Activated T-cell treated with anti-CD3 and anti-CD28 coated beads, Interleukin-2, amount 50 U/mL, for 4 hours (primary cell): ENCODE measurements at regions not wholly inside any gene's neighbourhood (a gene's known extent, or its start where the extent isn't known, plus 50 kb on each side); places are given as distances from the start of the nearest gene placed in this dataset.

ENCODE experiments used
- ATAC-seq, 2 donors: fragments of 200-7000 bp; cut with Tn5 transposase; one replicate each; pipeline ENCODE4 v1.10.0; 2021
- DNase-seq: peaks from one replicate; pipeline ENCODE4 v3.0.0-alpha.2; 2020
- H3K27me3 Mint-ChIP-seq: one replicate; pipeline ENCODE4 v1.8.0; 2021; ENCODE audit warnings: low read depth, mixed read lengths
- H3K36me3 Mint-ChIP-seq: one replicate; pipeline ENCODE4 v1.8.0; 2022; ENCODE audit warnings: mixed read lengths; ENCODE audit not compliant: insufficient read depth
- H3K4me1 Mint-ChIP-seq: one replicate; pipeline ENCODE4 v1.8.0; 2021; ENCODE audit warnings: low read depth, mixed read lengths
- H3K4me3 Mint-ChIP-seq: one replicate; pipeline ENCODE4 v1.8.0; 2021; ENCODE audit warnings: mild to moderate bottlenecking, moderate library complexity, mixed read lengths
- H3K9me3 Mint-ChIP-seq: one replicate; pipeline ENCODE4 v1.8.0; 2021; ENCODE audit warnings: mixed read lengths

DNA sequence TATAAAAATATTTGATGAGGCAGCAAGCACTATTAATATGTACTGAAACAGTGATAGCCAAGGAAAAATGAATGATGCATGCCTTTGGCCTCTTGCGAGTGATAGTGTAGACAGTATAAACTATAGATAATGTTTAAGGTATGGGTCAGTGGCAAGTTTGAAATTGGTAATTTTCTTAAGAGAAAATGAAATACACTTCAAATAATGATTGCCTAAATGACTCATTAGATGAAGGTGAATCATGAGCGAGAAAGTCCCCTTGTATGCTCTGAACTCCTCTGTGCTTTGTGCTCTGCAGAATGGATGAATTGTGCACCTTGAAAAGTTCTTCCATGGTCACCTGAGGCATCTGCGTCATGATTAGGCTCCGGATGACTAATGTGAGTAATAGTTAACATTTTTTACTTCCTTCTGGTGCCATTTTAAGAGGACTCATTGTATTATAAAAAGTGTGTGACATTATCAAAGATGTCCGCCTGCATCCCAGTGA is 84.9 kb upstream of the RTL1 start:
- peak; percentile 18 to 52 for ATAC-seq
- H3K36me3 Mint-ChIP-seq, result no peaks in the 10 kb centered on the region
- H3K4me1 Mint-ChIP-seq, result no peaks in the 10 kb centered on the region
- DNase-seq, result no peak
- H3K4me3 Mint-ChIP-seq, result no peak overlapping the region
- H3K9me3 Mint-ChIP-seq, result no peaks in the 10 kb centered on the region
- H3K27me3 Mint-ChIP-seq, result peaks cover 11% of the 10 kb centered on the region

GRCh38 chr14:100988956-100989355 is 85.4 kb upstream of the RTL1 start:
- no peak for DNase-seq
- peaks cover 11% of the 10 kb centered on the region for H3K27me3 Mint-ChIP-seq
- no peaks in the 10 kb centered on the region for H3K36me3 Mint-ChIP-seq
- no peaks in the 10 kb centered on the region for H3K4me1 Mint-ChIP-seq
- no peaks in the 10 kb centered on the region for H3K9me3 Mint-ChIP-seq
- H3K4me3 Mint-ChIP-seq, result no peak overlapping the region
- no peak for ATAC-seq

GRCh38 chr14:100989924-100990323 is 86.4 kb upstream of the RTL1 start:
- no peaks in the 10 kb centered on the region for H3K4me1 Mint-ChIP-seq
- no peaks in the 10 kb centered on the region for H3K9me3 Mint-ChIP-seq
- H3K27me3 Mint-ChIP-seq, result peaks cover 16% of the 10 kb centered on the region
- no peak overlapping the region for H3K4me3 Mint-ChIP-seq
- no peaks in the 10 kb centered on the region for H3K36me3 Mint-ChIP-seq
- ATAC-seq, result no peak
- no peak for DNase-seq

- Mint-ChIP-seq H3K9me3 (no peaks in the 10 kb centered on the region), H3K36me3 (no peaks in the 10 kb centered on the region), H3K27me3 (peaks cover 27% of the 10 kb centered on the region), H3K4me1 (no peaks in the 10 kb centered on the region), H3K4me3 (no peak overlapping the region)
- ATAC-seq, result no peak
- DNase-seq, result no peak
These were observed 90.6 kb upstream of the RTL1 start for GRCh38 chr14:100994082-100994481.

DNA sequence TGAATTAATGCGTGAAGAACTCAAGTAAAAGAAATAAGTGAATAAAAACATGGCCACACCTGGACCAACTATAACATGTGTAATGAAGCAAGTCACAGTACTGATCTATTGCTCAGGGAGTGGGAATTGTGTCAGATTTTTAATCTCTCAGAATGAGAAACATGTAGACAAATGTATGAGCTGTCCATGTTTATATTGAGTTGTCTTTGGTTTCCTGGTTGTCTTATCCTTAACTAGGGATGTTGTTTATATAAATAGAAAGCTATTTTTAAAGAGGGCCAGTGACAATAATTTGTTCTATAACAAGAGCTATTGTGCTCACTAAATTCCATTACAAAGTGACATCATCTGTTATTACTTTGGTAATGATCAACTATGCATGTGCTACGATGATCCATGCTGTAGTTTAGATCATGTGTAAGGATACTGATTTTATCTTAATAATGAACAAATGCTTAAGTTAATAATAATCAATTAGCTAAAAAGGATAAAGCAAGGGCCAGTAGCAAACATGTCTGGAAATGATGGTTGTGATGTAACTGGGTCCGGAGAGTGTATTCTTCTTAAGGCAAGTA is 91.3 kb upstream of the RTL1 start:
- DNase-seq, result no peak
- H3K27me3 Mint-ChIP-seq, result peaks cover 27% of the 10 kb centered on the region
- no peak overlapping the region for H3K4me3 Mint-ChIP-seq
- ATAC-seq, result no peak
- H3K4me1 Mint-ChIP-seq, result no peaks in the 10 kb centered on the region
- H3K36me3 Mint-ChIP-seq, result no peaks in the 10 kb centered on the region
- H3K9me3 Mint-ChIP-seq, result no peaks in the 10 kb centered on the region

- peak in 1 of 2 donors; percentile 24 for ATAC-seq
- peaks cover 6% of the 10 kb centered on the region for H3K9me3 Mint-ChIP-seq
- peaks cover 34% of the 10 kb centered on the region for H3K27me3 Mint-ChIP-seq
- no peak for DNase-seq
- H3K4me3 Mint-ChIP-seq, result no peak overlapping the region
- no peaks in the 10 kb centered on the region for H3K36me3 Mint-ChIP-seq
- H3K4me1 Mint-ChIP-seq, result peaks cover under 1% of the 10 kb centered on the region
These were observed 97.3 kb upstream of the RTL1 start for GRCh38 chr14:101000711-101001250.

DNA sequence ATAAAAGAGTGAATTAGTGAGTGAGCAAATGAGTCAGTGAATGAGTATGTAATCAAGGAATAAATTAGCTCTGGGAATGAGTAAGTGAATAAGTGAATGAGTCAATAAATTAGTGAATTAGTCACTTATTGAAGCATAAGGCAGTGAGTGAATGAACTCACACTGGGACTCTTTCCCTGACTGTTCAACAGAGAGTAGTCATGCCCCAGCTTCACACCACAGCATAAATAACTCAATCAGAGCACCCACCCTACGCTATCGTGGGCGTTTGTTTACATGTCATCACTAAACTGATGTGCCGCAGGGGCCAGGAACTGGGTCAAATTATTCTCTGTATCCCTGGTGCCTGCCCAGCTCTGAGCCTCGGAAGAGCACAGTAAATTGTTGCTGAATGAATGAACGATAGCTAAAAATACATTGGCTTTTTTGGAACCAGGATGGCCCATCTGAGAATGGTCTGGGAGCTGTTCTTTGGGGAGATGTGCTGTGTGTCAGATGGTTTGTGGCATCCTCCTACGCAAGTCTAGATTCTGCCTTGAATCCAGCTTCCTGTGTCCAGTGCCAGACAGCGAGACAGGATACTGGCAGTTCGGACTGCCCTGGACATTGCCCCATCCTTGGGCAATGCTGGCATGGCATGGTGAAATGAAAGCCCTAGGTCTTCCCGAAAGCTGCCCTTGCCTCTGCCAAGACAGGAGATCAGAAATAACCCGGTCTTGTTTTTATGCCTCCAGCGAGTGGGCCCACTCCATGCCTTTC is 98.0 kb upstream of the RTL1 start:
- Mint-ChIP-seq H3K27me3 (peaks cover 31% of the 10 kb centered on the region), H3K4me1 (peaks cover 3% of the 10 kb centered on the region), H3K36me3 (no peaks in the 10 kb centered on the region), H3K4me3 (no peak overlapping the region), H3K9me3 (peaks cover 6% of the 10 kb centered on the region)
- ATAC-seq, result peak; percentile 73 to 86
- no peak for DNase-seq

DNA sequence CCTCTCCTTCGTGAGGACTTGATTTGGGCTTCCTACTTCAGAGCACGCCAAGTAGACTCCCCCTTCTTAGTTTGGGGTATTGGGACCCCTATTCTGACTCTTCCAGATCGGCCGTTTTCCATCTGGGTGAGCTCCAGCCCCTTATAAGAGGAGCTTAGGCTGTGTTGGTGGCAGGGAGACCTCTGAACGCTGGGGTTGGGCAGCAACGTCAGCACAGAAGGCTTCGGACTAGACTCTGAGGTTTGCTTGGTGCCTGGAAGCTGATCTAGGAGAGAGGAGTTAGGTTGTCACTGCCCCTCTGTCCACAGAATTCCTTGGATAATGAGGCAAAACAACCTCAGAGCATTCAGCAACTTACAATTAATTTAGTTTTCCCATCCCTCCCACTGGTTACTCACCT is 99.2 kb upstream of the RTL1 start:
- peaks cover 3% of the 10 kb centered on the region for H3K4me1 Mint-ChIP-seq
- peaks cover 31% of the 10 kb centered on the region for H3K27me3 Mint-ChIP-seq
- no peak for DNase-seq
- no peak overlapping the region for H3K4me3 Mint-ChIP-seq
- peaks cover 6% of the 10 kb centered on the region for H3K9me3 Mint-ChIP-seq
- no peak for ATAC-seq
- H3K36me3 Mint-ChIP-seq, result no peaks in the 10 kb centered on the region

DNA sequence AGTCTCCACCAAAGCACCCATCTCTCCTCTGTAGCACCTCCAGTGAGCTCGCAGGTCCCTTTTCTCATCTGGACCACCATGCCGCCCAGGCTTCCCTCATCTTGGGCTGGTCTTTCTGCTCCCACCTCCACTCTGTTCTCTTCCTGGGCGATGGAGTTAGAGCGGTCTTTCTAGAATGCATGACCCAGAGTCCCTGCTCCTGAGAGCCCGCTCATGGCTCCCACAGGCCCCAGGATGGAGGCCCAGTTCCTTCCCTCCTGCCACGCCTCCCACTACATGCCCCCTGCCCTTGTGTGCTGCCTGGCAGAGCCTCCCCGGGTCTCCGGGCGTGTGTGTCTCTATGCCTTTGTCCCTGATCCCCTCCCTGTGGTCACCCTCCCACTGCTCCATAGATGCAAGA is 100.7 kb upstream of the RTL1 start:
- H3K4me3 Mint-ChIP-seq, result no peak overlapping the region
- DNase-seq (no peak), ATAC-seq (no peak)
- peaks cover 3% of the 10 kb centered on the region for H3K4me1 Mint-ChIP-seq
- H3K36me3 Mint-ChIP-seq, result no peaks in the 10 kb centered on the region
- peaks cover 6% of the 10 kb centered on the region for H3K9me3 Mint-ChIP-seq
- H3K27me3 Mint-ChIP-seq, result peaks cover 25% of the 10 kb centered on the region

GRCh38 chr14:101004954-101005353 is 101.4 kb upstream of the RTL1 start:
- Mint-ChIP-seq H3K4me1 (peaks cover 3% of the 10 kb centered on the region), H3K4me3 (no peak overlapping the region), H3K27me3 (peaks cover 25% of the 10 kb centered on the region), H3K36me3 (no peaks in the 10 kb centered on the region), H3K9me3 (peaks cover 6% of the 10 kb centered on the region)
- DNase-seq (no peak), ATAC-seq (no peak)

GRCh38 chr14:101005447-101005846 is 101.9 kb upstream of the RTL1 start:
- H3K4me1 Mint-ChIP-seq, result peaks cover 3% of the 10 kb centered on the region
- DNase-seq (no peak), ATAC-seq (no peak)
- H3K36me3 Mint-ChIP-seq, result no peaks in the 10 kb centered on the region
- no peak overlapping the region for H3K4me3 Mint-ChIP-seq
- H3K9me3 Mint-ChIP-seq, result peaks cover 6% of the 10 kb centered on the region
- H3K27me3 Mint-ChIP-seq, result peaks cover 22% of the 10 kb centered on the region

DNA sequence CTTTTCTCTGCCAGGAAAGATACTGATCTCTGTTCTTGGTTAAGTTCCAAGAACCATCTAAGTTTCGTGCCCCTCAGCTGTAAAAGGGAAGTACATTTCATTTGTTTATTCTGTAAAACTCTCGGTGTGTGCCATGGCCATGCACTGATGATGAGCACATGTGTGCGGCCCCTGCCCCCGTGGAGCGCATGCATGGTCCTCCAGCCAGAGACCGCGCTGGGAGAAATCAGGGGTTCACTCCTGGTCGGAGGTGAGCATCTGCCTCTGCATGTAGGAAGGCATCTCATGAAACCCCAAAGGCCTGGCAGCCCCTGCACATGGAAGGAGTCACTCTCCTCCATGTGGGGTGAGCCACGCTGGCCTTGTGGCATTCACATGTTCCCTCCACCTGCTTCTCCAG is 102.5 kb upstream of the RTL1 start:
- Mint-ChIP-seq H3K4me3 (no peak overlapping the region), H3K9me3 (peaks cover under 1% of the 10 kb centered on the region), H3K4me1 (peaks cover 3% of the 10 kb centered on the region), H3K27me3 (peaks cover 19% of the 10 kb centered on the region), H3K36me3 (no peaks in the 10 kb centered on the region)
- no peak for DNase-seq
- no peak for ATAC-seq

GRCh38 chr14:101007004-101007614 is 103.6 kb upstream of the RTL1 start:
- Mint-ChIP-seq H3K27me3 (peaks cover 19% of the 10 kb centered on the region), H3K4me3 (no peak overlapping the region), H3K9me3 (peaks cover 1% of the 10 kb centered on the region), H3K36me3 (no peaks in the 10 kb centered on the region), H3K4me1 (peaks cover 3% of the 10 kb centered on the region)
- ATAC-seq (no peak), DNase-seq (no peak)

- Mint-ChIP-seq H3K27me3 (peaks cover 20% of the 10 kb centered on the region), H3K36me3 (no peaks in the 10 kb centered on the region), H3K4me3 (no peak overlapping the region), H3K9me3 (peaks cover 6% of the 10 kb centered on the region), H3K4me1 (peaks cover 3% of the 10 kb centered on the region)
- DNase-seq, result no peak
- no peak for ATAC-seq
These were observed 104.2 kb upstream of the RTL1 start for GRCh38 chr14:101007765-101008164.

DNA sequence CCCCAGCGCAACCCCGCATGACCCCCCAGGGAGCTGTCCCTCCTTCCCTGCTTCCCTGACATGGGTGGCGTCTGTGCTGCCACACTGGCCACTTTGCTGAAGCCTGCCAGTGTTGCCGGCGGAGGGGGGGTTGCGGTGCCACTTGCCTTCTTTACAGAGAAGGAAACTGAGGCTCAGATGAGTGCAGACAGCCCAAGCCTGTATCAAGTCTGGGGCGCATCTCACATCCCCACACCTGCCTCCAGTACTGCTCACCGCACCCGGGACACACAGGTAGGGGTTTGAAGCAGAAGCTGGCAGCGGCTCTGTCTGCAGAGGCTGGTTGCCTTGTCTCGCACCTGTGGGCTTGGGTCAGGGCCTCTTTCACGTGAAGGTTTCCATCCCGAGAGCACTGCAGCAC is 104.7 kb upstream of the RTL1 start:
- DNase-seq (no peak), ATAC-seq (no peak)
- Mint-ChIP-seq H3K9me3 (peaks cover 6% of the 10 kb centered on the region), H3K4me3 (no peak overlapping the region), H3K27me3 (peaks cover 18% of the 10 kb centered on the region), H3K36me3 (no peaks in the 10 kb centered on the region), H3K4me1 (peaks cover 3% of the 10 kb centered on the region)
